ENCODE measurements at regions not wholly inside any gene's neighbourhood (a gene's known extent, or its start where the extent isn't known, plus 50 kb on each side); places are given as distances from the start of the nearest gene placed in this dataset.
A peak's percentile ranks its signal among the peaks of the same experiment; 100 is the strongest.

DNA sequence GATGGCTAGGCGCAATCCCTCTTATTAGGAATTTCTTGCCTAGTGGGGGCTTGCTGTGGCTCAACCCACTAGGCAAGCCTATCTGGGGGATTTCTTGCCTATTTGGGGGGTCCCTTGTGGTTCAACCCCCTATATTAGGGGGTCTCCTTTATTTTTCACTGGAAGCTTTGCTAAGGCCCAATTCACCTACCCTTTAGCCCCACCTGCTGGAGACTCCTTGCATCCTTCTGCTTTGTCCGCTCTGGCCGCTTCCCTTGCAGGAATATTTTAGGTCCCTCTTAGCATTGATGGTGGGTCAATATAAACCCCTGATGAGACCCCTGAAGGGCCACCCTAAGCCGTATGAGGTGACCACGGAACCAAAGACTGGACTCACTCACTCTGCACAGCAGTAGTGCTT is 1552.1 kb downstream of the AACS start:
- 0 out of 2 replicates have a peak, but pooled peaks cover 4% of the 10 kb centered on the region for H3K9me3 ChIP-seq (ENCODE audit: insufficient read depth, low read length)
- no peaks in the 10 kb centered on the region for H3F3A ChIP-seq (ENCODE audit: insufficient read depth)
- no peaks in the 10 kb centered on the region for H3K9me2 ChIP-seq (replicated peaks; ENCODE audit: insufficient read depth, low read length)
- no peaks in the 10 kb centered on the region for H4K20me1 ChIP-seq (ENCODE audit: low read depth, low read length)
- TF ChIP-seq, protein P1, sequence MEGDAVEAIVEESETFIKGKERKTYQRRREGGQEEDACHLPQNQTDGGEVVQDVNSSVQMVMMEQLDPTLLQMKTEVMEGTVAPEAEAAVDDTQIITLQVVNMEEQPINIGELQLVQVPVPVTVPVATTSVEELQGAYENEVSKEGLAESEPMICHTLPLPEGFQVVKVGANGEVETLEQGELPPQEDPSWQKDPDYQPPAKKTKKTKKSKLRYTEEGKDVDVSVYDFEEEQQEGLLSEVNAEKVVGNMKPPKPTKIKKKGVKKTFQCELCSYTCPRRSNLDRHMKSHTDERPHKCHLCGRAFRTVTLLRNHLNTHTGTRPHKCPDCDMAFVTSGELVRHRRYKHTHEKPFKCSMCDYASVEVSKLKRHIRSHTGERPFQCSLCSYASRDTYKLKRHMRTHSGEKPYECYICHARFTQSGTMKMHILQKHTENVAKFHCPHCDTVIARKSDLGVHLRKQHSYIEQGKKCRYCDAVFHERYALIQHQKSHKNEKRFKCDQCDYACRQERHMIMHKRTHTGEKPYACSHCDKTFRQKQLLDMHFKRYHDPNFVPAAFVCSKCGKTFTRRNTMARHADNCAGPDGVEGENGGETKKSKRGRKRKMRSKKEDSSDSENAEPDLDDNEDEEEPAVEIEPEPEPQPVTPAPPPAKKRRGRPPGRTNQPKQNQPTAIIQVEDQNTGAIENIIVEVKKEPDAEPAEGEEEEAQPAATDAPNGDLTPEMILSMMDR (IDR thresholded peaks at IDR 0.05; ENCODE audit: insufficient read depth, low read length, poor library complexity, severe bottlenecking) = peak; percentile 22
- no peak for TF ChIP-seq EZH2phosphoT487 (conservative IDR thresholded peaks at IDR 0.05; ENCODE audit: low read length)
- no peak overlapping the region for H3K4me2 ChIP-seq (ENCODE audit: low read depth, low read length, poor library complexity, severe bottlenecking)
- H3K79me2 ChIP-seq (ENCODE audit: insufficient read depth, low read length) = no peaks in the 10 kb centered on the region
- H3K9ac ChIP-seq (ENCODE audit: low read length) = no peak overlapping the region
- H2AFZ ChIP-seq (ENCODE audit: low read depth, low read length, severe bottlenecking) = no peak overlapping the region
- H3K36me3 ChIP-seq (ENCODE audit: low read length) = no peaks in the 10 kb centered on the region
- H3K27me3 ChIP-seq (ENCODE audit: low read length) = no peaks in the 10 kb centered on the region
- no peak overlapping the region for H3K27ac ChIP-seq (ENCODE audit: low read depth, low read length)
- H3K4me3 ChIP-seq (ENCODE audit: insufficient read depth, low read length, poor library complexity, severe bottlenecking) = no peak overlapping the region

DNA sequence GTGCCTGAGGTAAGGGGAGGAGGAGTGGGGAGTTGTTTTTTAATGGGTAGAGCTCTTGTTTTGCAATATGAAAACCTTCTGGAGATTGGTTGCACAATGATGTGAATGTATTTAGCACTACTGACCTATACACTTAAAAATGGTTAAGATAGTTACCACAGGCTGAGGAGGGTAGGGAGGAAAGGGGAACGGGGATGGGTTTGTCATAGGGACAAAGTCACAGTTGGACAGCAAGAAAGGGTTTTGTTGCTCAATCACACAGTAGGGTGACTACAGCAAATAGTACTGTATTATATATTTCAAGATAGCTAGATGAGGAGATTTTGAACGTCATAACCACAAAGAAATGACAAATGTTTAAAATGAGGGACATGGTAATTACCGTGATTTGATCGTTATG is 1562.4 kb downstream of the AACS start:
- TF ChIP-seq, protein P1 (IDR thresholded peaks at IDR 0.05; ENCODE audit: insufficient read depth, low read length, poor library complexity, severe bottlenecking) = no peak
- no peak for TF ChIP-seq EZH2phosphoT487 (conservative IDR thresholded peaks at IDR 0.05; ENCODE audit: low read length)
- no peaks in the 10 kb centered on the region for H4K20me1 ChIP-seq (ENCODE audit: low read depth, low read length)
- no peaks in the 10 kb centered on the region for H3F3A ChIP-seq (ENCODE audit: insufficient read depth)
- H3K9ac ChIP-seq (ENCODE audit: low read length) = no peak overlapping the region
- no peaks in the 10 kb centered on the region for H3K36me3 ChIP-seq (ENCODE audit: low read length)
- no peak overlapping the region for H3K4me2 ChIP-seq (ENCODE audit: low read depth, low read length, poor library complexity, severe bottlenecking)
- no peaks in the 10 kb centered on the region for H3K79me2 ChIP-seq (ENCODE audit: insufficient read depth, low read length)
- no peaks in the 10 kb centered on the region for H3K9me2 ChIP-seq (replicated peaks; ENCODE audit: insufficient read depth, low read length)
- no peak overlapping the region for H3K27ac ChIP-seq (ENCODE audit: low read depth, low read length)
- H2AFZ ChIP-seq (ENCODE audit: low read depth, low read length, severe bottlenecking) = no peak overlapping the region
- no peaks in the 10 kb centered on the region for H3K27me3 ChIP-seq (ENCODE audit: low read length)
- H3K4me3 ChIP-seq (ENCODE audit: insufficient read depth, low read length, poor library complexity, severe bottlenecking) = no peak overlapping the region
- no peaks in the 10 kb centered on the region for H3K9me3 ChIP-seq (ENCODE audit: insufficient read depth, low read length)

DNA sequence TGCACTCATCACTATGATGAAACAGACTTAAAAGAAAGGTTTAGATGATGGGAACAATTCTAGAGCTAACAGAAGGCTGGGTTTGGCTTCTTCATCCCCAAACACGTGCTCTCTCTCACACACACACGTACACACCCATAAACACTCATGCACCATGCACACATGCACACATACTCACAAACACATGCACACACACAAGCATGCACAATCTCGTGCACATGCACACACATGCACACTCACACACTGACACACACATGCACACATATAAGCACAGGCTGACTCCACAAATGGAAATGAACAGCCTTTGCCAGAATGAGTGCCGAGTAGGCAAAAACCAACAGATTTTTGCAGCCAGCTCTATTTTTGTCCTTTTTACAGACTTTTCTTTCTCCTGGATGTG is 1571.6 kb downstream of the AACS start:
- H3K4me2 ChIP-seq (ENCODE audit: low read depth, low read length, poor library complexity, severe bottlenecking) = no peak overlapping the region
- no peaks in the 10 kb centered on the region for H3F3A ChIP-seq (ENCODE audit: insufficient read depth)
- H3K9me2 ChIP-seq (replicated peaks; ENCODE audit: insufficient read depth, low read length) = no peaks in the 10 kb centered on the region
- no peak overlapping the region for H3K9ac ChIP-seq (ENCODE audit: low read length)
- no peaks in the 10 kb centered on the region for H4K20me1 ChIP-seq (ENCODE audit: low read depth, low read length)
- H3K27me3 ChIP-seq (ENCODE audit: low read length) = no peaks in the 10 kb centered on the region
- no peak overlapping the region for H3K4me3 ChIP-seq (ENCODE audit: insufficient read depth, low read length, poor library complexity, severe bottlenecking)
- no peaks in the 10 kb centered on the region for H3K36me3 ChIP-seq (ENCODE audit: low read length)
- no peaks in the 10 kb centered on the region for H3K9me3 ChIP-seq (ENCODE audit: insufficient read depth, low read length)
- TF ChIP-seq, protein P1 (IDR thresholded peaks at IDR 0.05; ENCODE audit: insufficient read depth, low read length, poor library complexity, severe bottlenecking) = no peak
- TF ChIP-seq EZH2phosphoT487 (conservative IDR thresholded peaks at IDR 0.05; ENCODE audit: low read length) = no peak
- H2AFZ ChIP-seq (ENCODE audit: low read depth, low read length, severe bottlenecking) = no peak overlapping the region
- no peaks in the 10 kb centered on the region for H3K79me2 ChIP-seq (ENCODE audit: insufficient read depth, low read length)
- H3K27ac ChIP-seq (ENCODE audit: low read depth, low read length) = no peak overlapping the region
